Left ventricle myocardium superior (tissue), 1 donor: ENCODE measurements at regions not wholly inside any gene's neighbourhood (a gene's known extent, or its start where the extent isn't known, plus 50 kb on each side); places are given as distances from the start of the nearest gene placed in this dataset.

Experiments used
- ATAC-seq: fragments of 200-7000 bp; cut with Tn5 transposase; one replicate; pipeline ENCODE4 v1.9.1; 2020; ENCODE audit warnings: mild to moderate bottlenecking, moderate library complexity
- DNase-seq: peaks from one replicate; pipeline ENCODE4 v3.0.0-alpha.2; 2020
- intact Hi-C: fragments of 100-400 bp; cut with micrococcal nuclease; formaldehyde crosslinking; loops from one replicate; pipeline ENCODE4 v1.11.0; 2022
- donor health status: DM: no; HTN: yes; CAD: no; lungs with severe emphysema.

- intact Hi-C loops = no loop called here
- ATAC-seq = no peak
- no peak for DNase-seq
Measured at GRCh38 chr10:91033324-91033950, 112.5 kb upstream of the ANKRD1 start.

DNA sequence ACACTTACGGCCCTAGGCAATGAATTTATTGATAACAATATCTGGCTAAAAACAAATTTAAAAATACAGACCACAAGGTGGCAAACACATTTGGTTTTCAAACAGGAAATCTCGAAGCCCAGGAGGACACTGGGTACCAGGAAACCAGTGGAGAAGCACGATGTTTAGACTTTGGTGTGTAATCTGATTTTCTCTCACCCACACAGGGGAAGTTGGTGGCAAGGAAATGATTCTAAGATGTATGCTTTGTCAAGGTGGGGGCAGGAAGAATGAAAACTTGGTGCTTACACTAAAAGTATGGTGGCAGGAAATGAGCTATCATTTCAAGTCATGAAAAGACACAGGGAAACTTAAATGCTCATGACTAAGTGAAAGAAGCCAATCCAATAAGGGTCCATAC is 113.2 kb upstream of the ANKRD1 start:
- DNase-seq (no peak), ATAC-seq (no peak)
- intact Hi-C loops = no loop called here

- intact Hi-C loops = no loop called here
- ATAC-seq (peak; percentile 66), DNase-seq (peak; percentile 81)
Measured at GRCh38 chr10:91034494-91035159, 113.7 kb upstream of the ANKRD1 start.

DNA sequence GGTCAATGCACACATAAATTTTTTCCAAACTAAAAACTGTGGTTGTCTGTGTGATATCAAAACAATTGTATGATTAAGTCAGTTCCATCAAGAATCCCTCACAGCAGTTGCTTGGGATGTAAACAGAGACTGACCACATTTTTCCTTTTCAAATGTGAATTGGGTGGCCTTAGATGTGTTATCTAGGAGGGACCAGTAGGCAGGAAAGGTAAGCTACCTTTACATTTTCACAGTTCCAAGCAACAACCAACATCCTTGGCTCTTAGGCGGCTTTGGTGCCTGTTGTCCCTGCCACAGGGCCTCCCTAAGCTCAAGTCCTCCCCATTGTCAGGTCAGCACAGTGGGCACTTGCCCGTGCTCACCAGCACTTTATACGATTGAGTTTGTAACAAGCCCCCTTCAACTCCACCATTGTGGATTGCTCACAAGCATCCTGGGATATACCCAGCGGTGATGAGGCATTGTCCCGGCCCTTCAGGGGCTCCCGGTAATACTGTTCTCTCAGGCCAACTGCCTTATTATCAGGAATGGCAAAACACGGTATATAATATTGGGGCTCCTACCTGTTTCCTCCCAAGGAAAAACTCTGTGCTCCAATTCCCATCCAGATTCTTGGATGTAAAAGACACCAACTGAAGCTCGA is 114.9 kb upstream of the ANKRD1 start:
- no peak for ATAC-seq
- intact Hi-C loops = no loop called here

GRCh38 chr10:91036807-91037411 is 116.0 kb upstream of the ANKRD1 start:
- intact Hi-C loops = no loop called here
- no peak for DNase-seq
- no peak for ATAC-seq

More for the DNA sequence above, 114.9 kb upstream of the ANKRD1 start:
- no peak for DNase-seq

DNA sequence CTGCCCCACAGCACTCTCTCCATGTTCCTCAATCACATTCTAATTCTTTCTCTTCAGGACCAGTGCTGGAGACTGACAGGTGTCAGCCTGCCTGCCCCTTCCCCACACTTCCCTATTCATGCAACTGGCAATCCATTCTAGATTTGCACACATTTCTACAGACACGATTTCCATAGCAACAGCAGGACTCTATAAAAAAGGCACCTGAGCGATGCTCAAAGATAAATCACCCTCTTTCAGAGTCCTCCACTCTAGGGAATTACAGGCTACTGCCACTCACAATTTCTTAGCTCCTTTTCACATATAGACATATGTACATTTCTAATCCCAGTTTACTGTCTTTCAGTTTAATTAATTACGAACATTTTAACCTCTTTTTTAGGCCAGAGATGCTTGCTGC is 118.1 kb upstream of the ANKRD1 start:
- no peak for ATAC-seq
- intact Hi-C loops = no loop called here

DNA sequence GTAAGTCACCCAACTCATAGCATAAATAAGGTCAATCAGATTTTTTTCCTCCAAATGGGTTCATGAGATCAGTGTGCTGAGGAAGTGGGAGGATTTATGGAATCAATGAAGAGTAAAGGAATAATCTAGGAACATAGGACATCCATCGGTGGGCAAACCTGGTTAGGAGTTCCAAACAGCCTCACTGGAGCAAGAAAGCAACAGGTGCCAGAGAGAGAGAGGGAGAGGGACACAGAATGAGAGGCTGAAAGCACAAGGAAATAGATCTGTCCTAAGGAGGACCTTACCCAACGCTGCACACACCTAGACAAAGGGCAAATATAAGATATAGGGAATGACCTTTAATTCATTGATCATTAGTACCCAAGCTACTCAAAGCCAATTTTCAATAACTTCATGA is 119.5 kb upstream of the ANKRD1 start:
- DNase-seq = no peak
- no peak for ATAC-seq
- intact Hi-C loops = no loop called here

More for the DNA sequence above, 118.1 kb upstream of the ANKRD1 start:
- DNase-seq = no peak

GRCh38 chr10:91042069-91042468 is 121.2 kb upstream of the ANKRD1 start:
- DNase-seq (no peak), ATAC-seq (no peak)
- intact Hi-C loops = no loop called here

DNA sequence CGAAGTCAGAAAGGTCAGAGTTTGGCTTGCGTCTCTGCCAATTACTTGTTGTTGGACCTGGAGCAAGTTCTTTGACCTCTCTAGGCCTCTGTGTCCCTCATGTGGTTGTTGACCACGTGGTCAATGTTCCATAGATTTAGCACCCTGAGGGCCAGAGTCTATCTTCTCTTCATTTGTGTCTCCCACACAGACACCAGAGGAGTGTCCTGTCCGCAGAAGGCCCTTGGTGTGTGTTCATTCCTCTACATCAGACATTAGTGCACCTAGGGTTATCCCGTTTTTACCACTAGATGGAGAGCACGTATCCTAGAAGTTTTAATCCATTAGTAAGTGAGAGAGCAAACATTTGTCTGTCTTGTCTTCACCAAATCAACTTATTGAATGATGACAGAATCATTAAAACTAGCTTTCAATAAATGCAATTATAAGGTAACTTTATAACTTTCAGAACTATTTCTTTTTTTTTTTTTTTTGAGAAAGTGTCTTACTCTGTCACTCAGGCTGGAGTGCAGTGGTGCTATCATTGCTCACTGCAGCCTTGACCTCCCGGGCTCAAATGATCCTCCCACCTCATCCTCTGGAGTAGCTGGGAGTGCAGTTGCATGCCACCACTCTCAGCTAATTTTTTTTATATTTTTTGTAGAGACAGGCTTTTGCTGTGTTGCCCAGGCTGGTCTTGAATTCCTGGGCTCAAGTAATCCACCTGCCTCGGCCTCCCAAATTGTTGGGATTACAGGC is 122.5 kb upstream of the ANKRD1 start:
- DNase-seq = no peak
- intact Hi-C loops = no loop called here

GRCh38 chr10:91046869-91047268 is 126.0 kb upstream of the ANKRD1 start:
- intact Hi-C loops = no loop called here
- DNase-seq (no peak), ATAC-seq (no peak)

More for the DNA sequence above, 122.5 kb upstream of the ANKRD1 start:
- ATAC-seq = peak; percentile 94

GRCh38 chr10:91048380-91048779 is 127.5 kb upstream of the ANKRD1 start:
- no peak for DNase-seq
- ATAC-seq = no peak
- intact Hi-C loops = no loop called here

DNA sequence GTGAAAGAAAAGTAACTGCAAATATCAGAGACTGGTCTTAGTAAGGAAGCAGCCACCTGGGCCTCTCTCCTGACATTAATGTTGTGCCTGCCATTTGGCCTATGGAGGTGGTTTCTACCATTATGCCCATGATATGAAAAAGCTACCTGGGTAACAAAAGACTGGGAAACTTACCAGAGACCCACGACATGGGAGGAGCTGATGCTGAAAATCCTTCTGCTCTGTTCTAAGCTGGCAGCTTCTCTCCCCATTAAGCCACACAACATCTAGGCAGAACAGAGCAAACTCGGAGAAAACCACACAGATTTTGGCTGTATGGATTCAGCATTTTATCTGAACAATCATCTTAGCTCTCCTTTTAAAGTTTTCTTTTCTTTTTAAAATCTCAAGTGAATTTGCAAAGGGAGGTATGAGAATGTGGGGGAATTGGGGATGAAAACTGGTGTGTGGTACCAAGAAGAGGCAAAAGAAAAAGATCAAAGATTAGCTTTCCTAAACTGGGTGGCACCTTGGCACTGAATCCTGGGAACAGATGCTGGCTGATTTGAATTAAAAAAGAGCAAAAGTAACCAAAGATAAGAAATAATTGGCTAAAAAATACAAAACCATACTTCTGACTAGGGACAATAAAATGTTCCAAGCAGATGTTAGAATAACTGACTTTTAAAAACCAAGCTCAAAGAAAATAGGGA is 128.6 kb upstream of the ANKRD1 start:
- ATAC-seq (no peak), DNase-seq (no peak)
- intact Hi-C loops = no loop called here

- no peak for ATAC-seq
- intact Hi-C loops = no loop called here
- DNase-seq = no peak
Measured at GRCh38 chr10:91049988-91050360, 129.1 kb upstream of the ANKRD1 start.

DNA sequence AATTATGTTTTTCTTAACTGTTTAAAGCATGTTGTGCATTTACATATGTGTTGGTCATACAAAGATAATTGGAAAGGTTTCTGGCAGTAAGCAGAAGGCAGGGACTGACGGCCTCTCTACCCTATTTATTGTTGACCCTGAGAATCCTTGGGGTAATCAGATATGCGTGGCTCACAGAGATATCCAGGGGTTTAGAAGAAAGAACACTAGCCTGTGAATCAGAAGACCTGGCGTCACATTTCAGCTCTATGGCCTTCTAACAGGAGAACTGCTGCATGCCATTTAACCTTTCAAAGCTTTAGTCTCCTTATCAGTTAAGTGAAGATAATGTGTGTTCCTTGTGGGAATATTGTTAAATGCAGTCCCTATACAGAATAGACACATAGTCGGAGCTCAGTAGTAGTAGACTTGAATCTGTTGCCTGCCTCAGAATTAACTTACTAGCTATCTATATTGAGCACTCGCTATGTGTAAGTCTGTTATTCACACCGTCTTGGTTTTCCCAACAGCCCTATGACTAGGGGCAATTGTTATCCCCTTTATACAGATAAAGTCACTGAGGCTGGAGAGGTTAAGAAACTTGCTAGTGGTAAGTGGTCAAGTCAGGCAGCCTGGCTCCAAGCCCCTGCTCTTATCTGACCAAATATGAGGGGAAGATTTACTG is 129.6 kb upstream of the ANKRD1 start:
- intact Hi-C loops = no loop called here
- DNase-seq (no peak), ATAC-seq (peak; percentile 13)

GRCh38 chr10:91051829-91052228 is 130.9 kb upstream of the ANKRD1 start:
- DNase-seq = peak; percentile 41
- peak; percentile 59 for ATAC-seq
- intact Hi-C loops = no loop called here

GRCh38 chr10:91054325-91054724 is 133.4 kb upstream of the ANKRD1 start:
- no peak for DNase-seq
- intact Hi-C loops = no loop called here
- ATAC-seq = no peak

GRCh38 chr10:91061187-91061586 is 140.3 kb upstream of the ANKRD1 start:
- DNase-seq (no peak), ATAC-seq (no peak)
- intact Hi-C loops = no loop called here

- intact Hi-C loops = no loop called here
- peak; percentile 67 for ATAC-seq
- no peak for DNase-seq
Measured at GRCh38 chr10:91061608-91062007, 140.7 kb upstream of the ANKRD1 start.

- DNase-seq (no peak), ATAC-seq (no peak)
- intact Hi-C loops = no loop called here
Measured at GRCh38 chr10:91062091-91062490, 141.2 kb upstream of the ANKRD1 start.
